Thyroid gland (tissue), 4 donors: ENCODE measurements at regions not wholly inside any gene's neighbourhood (a gene's known extent, or its start where the extent isn't known, plus 50 kb on each side); places are given as distances from the start of the nearest gene placed in this dataset.

Source experiments
- DNase-seq, 2 donors: peaks; one replicate each; pipeline ENCODE4 v3.0.0-alpha.2; 2019
- H3K27ac ChIP-seq, 3 donors: fragments of 200-600 bp; sonication (generic); 1 replicate in 2 of 3; 2 replicates in 1 of 3; pipeline ENCODE4 v1.5.1; 2016 to 2019; ENCODE audit warnings: mild to moderate bottlenecking in 1 of 3, moderate library complexity in 1 of 3
- H3K27me3 ChIP-seq: fragments of 200-600 bp; sonication (generic); one replicate; pipeline ENCODE4 v1.5.1; 2019
- H3K36me3 ChIP-seq, 2 donors: fragments of 200-600 bp; sonication (generic); one replicate each; pipeline ENCODE4 v1.5.1; 2016 to 2019
- H3K4me1 ChIP-seq, 2 donors: fragments of 200-600 bp; sonication (generic); one replicate each; pipeline ENCODE4 v1.5.1; 2017 to 2019
- H3K4me3 ChIP-seq, 3 donors: fragments of 200-600 bp; sonication (generic); replicated peaks in 1 of 3; 1 replicate in 2 of 3; 2 replicates in 1 of 3; pipeline ENCODE4 v1.5.1; 2016; ENCODE audit warnings: mild to moderate bottlenecking in 1 of 3
- H3K9me3 ChIP-seq: fragments of 200-600 bp; sonication (generic); one replicate; pipeline ENCODE4 v1.5.1; 2017
- CTCF ChIP-seq, 6 experiments: fragments of 200-600 bp in 3 of 6; fragments of 450-650 bp in 3 of 6; sonication (generic) in 3 of 6; IDR thresholded peaks; one replicate each; pipeline ENCODE4 v1.5.1; 2016 to 2019; ENCODE audit warnings: antibody characterized with exemption in 6 of 6, mild to moderate bottlenecking in 2 of 6, inconsistent platforms in 1 of 6, moderate library complexity in 1 of 6
- POLR2A ChIP-seq, 2 donors: fragments of 450-650 bp; IDR thresholded peaks; one replicate each; pipeline ENCODE4 v1.6.1; 2017; ENCODE audit warnings: antibody characterized with exemption in 2 of 2, mild to moderate bottlenecking in 2 of 2, moderate library complexity in 1 of 2
- WGBS, 2 donors: methylation state at CpG; one replicate each; pipeline ENCODE4 v1.1.5; 2017; 5-methylcytosine and 5-hydroxymethylcytosine counted together
- intact Hi-C: fragments of 100-400 bp; cut with DNase I; formaldehyde crosslinking; loops from one replicate; pipeline ENCODE4 v1.15.1; 2023

DNA sequence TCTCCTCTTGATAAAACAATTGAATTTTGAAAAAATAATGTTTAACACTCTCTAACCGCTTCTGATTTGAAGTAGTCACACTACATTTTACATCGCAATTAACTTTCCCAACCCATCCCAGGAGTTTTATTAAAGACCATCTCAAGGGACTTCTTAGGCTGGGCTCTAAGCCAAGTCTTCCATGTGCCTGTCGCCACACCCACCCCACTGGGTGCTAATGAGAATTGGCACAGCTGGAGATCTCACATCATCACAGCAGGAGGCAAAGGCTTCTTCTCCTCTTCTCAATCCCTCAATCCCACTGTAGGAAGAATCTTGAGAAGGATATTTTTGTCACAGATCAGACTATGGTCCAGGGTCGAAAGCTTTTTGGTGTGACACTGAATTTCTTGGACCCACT lies 328.9 kb downstream of the NUF2 start:
- TF ChIP-seq POLR2A (IDR thresholded peaks at IDR 0.05), result no peak
- TF ChIP-seq CTCF (IDR thresholded peaks at IDR 0.05), result no peak
- Histone ChIP-seq H3K27me3 (no peaks in the 10 kb centered on the region), H3K4me1 (no peaks in the 10 kb centered on the region), H3K36me3 (no peaks in the 10 kb centered on the region), H3K9me3 (no peaks in the 10 kb centered on the region), H3K4me3 (no peak overlapping the region), H3K27ac (no peak overlapping the region)
- intact Hi-C loops, result no loop called here
- 60 to 67% methylated on average over 4 of the region's 4 CpGs for WGBS, 2 donors
- no peak for DNase-seq

GRCh38 chr1:163652441-163652840 lies 330.7 kb downstream of the NUF2 start:
- H3K27ac ChIP-seq, result no peak overlapping the region
- intact Hi-C loops, result no loop called here
- no peak for DNase-seq
- H3K36me3 ChIP-seq, result no peaks in the 10 kb centered on the region
- H3K4me3 ChIP-seq, result no peak overlapping the region
- TF ChIP-seq POLR2A (IDR thresholded peaks at IDR 0.05) (no peak), CTCF (IDR thresholded peaks at IDR 0.05) (no peak)
- H3K9me3 ChIP-seq, result no peaks in the 10 kb centered on the region
- no peaks in the 10 kb centered on the region for H3K27me3 ChIP-seq
- no peaks in the 10 kb centered on the region for H3K4me1 ChIP-seq

- Histone ChIP-seq H3K27ac (no peak overlapping the region), H3K36me3 (no peaks in the 10 kb centered on the region), H3K4me3 (no peak overlapping the region), H3K27me3 (no peaks in the 10 kb centered on the region), H3K4me1 (no peaks in the 10 kb centered on the region), H3K9me3 (no peaks in the 10 kb centered on the region)
- intact Hi-C loops, result no loop called here
- no peak for DNase-seq
- no peak for TF ChIP-seq CTCF (IDR thresholded peaks at IDR 0.05)
- TF ChIP-seq POLR2A (IDR thresholded peaks at IDR 0.05), result no peak
These were observed 333.8 kb downstream of the NUF2 start for GRCh38 chr1:163655565-163655964.

- H3K36me3 ChIP-seq, result no peaks in the 10 kb centered on the region
- TF ChIP-seq CTCF (IDR thresholded peaks at IDR 0.05), result no peak
- no peak for TF ChIP-seq POLR2A (IDR thresholded peaks at IDR 0.05)
- no peaks in the 10 kb centered on the region for H3K9me3 ChIP-seq
- H3K4me3 ChIP-seq, result no peak overlapping the region
- DNase-seq, result no peak
- no peaks in the 10 kb centered on the region for H3K27me3 ChIP-seq
- no peak overlapping the region for H3K27ac ChIP-seq
- H3K4me1 ChIP-seq, result no peaks in the 10 kb centered on the region
- WGBS, 2 donors, result 35 to 42% methylated on average over 4 of the region's 4 CpGs
- intact Hi-C loops, result no loop called here
These were observed 334.5 kb downstream of the NUF2 start for GRCh38 chr1:163656095-163656759.

- H3K9me3 ChIP-seq, result no peaks in the 10 kb centered on the region
- no peaks in the 10 kb centered on the region for H3K36me3 ChIP-seq
- H3K27ac ChIP-seq, result no peak overlapping the region
- DNase-seq, result no peak
- H3K4me3 ChIP-seq, result no peak overlapping the region
- no peaks in the 10 kb centered on the region for H3K27me3 ChIP-seq
- TF ChIP-seq POLR2A (IDR thresholded peaks at IDR 0.05), result no peak
- TF ChIP-seq CTCF (IDR thresholded peaks at IDR 0.05), result no peak
- intact Hi-C loops, result no loop called here
- WGBS, 2 donors, result 54 to 75% methylated on average over 3 of the region's 3 CpGs
- no peaks in the 10 kb centered on the region for H3K4me1 ChIP-seq
These were observed 336.0 kb downstream of the NUF2 start for GRCh38 chr1:163657719-163658118.
